Effector memory CD4-positive, alpha-beta T cell (primary cell): ENCODE measurements at regions not wholly inside any gene's neighbourhood (a gene's known extent, or its start where the extent isn't known, plus 50 kb on each side); places are given as distances from the start of the nearest gene placed in this dataset.

ENCODE experiments used
- DNase-seq, 3 donors: peaks; one replicate each; pipeline ENCODE4 v3.0.0-alpha.2; 2020
- H3K27ac ChIP-seq: 2 replicates; pipeline ENCODE4 v1.7.0; 2013; ENCODE audit warnings: mild to moderate bottlenecking, low read length, moderate library complexity; ENCODE audit not compliant: insufficient read depth, poor library complexity, severe bottlenecking
- H3K27me3 ChIP-seq: replicated peaks from 2 replicates; pipeline ENCODE4 v1.7.0; 2013; ENCODE audit warnings: mild to moderate bottlenecking, low read length; ENCODE audit not compliant: insufficient read depth, control insufficient read depth, poor library complexity, severe bottlenecking
- H3K36me3 ChIP-seq: 2 replicates; pipeline ENCODE4 v1.7.0; 2013; ENCODE audit warnings: mild to moderate bottlenecking, low read length, moderate library complexity; ENCODE audit not compliant: control insufficient read depth, insufficient read depth
- H3K4me1 ChIP-seq: 2 replicates; pipeline ENCODE4 v1.7.0; 2013; ENCODE audit warnings: low read length, mild to moderate bottlenecking; ENCODE audit not compliant: control insufficient read depth, insufficient read depth, poor library complexity, severe bottlenecking
- H3K4me3 ChIP-seq: 2 replicates; pipeline ENCODE4 v1.7.0; 2013; ENCODE audit warnings: low read length, low read depth, mild to moderate bottlenecking; ENCODE audit not compliant: insufficient read depth, poor library complexity, severe bottlenecking
- H3K9me3 ChIP-seq: 2 replicates; pipeline ENCODE4 v1.7.0; 2013; ENCODE audit warnings: mild to moderate bottlenecking, low read length, moderate library complexity; ENCODE audit not compliant: control insufficient read depth

DNA sequence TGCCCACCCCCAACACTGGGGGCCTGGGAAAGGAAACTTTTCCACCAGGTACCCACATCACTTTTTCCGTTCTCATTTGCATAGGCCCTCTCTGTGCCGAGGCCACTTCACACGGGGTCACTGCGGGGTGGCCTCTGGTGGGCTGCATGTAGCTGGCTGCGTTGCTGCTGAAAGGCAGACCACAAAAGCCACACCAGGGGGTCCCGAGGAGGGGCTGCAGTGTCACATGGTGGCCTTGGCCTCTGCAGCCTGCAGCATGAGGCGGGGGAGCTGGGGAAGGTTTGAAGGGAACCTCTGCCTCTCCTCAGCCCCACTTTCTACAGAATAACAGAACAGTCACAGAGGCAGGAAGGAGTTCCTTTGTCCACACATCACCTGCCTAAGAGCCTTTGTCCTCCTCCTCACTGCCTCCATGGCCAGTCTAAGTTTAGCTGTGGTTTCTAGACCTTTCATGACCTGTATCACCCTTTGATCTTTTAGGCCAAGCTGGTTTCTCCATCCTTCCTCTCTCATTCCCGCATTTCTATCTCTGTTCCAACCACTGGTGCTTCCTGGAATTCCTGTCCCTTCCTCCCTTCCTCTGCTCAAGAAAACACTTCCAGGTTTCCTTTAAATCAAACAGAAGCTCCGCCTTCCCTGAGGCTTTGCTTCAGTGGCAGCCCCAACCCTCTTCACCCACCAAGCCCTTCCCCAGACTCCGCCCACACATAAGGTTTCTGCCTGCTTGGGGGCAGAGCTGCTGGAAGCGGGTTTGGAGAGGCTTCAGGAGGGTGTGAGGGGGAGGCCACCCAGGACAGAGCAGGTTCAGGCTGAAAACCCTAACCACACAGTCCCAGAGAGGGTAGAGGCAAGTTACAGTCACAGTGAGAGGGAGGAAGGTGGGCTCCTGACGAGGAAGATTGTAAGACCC, 150.7 kb upstream of the TLE3 start:
- Histone ChIP-seq H3K9me3 (no peaks in the 10 kb centered on the region), H3K4me1 (no peaks in the 10 kb centered on the region), H3K27ac (no peak overlapping the region), H3K4me3 (no peak overlapping the region), H3K36me3 (no peaks in the 10 kb centered on the region), H3K27me3 (no peaks in the 10 kb centered on the region)
- DNase-seq = no peak

DNA sequence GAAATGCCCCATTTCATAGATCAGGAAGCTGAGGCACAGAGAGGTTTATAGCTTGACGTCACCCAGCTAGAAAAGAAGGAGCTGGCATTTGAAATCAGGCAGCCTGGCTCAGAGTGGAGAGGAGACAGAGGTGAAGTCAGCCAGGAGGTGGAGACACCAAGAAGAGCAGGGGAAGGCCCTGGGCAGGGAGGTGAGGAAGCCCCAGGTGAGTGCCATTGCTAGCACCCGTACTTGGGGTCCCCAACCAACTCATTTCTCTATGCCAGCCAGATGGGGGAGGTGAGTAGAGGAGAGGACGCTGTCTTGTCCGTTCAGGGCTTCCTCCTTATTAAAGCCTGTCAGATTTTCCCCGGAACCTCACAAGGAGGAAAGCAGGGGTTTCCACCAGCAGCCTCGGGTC, 149.6 kb upstream of the TLE3 start:
- no peak overlapping the region for H3K4me3 ChIP-seq
- DNase-seq = no peak
- no peaks in the 10 kb centered on the region for H3K4me1 ChIP-seq
- no peaks in the 10 kb centered on the region for H3K9me3 ChIP-seq
- H3K27ac ChIP-seq = no peak overlapping the region
- H3K27me3 ChIP-seq = no peaks in the 10 kb centered on the region
- no peaks in the 10 kb centered on the region for H3K36me3 ChIP-seq

DNA sequence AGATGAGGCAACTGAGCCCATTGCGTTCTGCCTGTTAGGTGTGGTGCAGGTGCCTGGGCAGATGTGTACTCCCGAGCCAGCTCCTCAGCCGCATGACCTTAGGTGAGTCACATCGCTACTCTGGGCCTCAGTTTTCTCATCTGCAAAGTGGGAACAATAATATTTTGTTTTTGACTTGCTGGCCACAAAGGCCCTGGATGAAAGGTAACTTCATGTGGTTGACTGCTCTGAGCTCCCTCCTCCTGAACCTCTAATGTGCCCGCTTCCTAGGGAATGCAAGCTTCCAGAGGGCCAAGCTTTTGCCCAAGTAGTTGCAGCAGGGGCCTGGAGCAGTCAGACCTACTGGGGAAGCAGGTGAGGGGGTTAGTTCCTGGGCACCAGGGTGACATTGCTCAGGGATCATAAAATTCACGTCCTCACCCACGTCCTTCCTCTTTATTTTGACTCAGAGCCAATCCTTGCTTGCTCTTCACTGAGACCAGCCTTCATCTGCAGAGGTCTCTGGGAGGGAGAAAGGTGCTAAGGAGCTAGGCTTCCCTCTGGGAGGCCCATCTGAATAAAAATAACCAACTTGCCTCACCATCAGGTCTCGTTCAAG, 149.0 kb upstream of the TLE3 start:
- Histone ChIP-seq H3K36me3 (no peaks in the 10 kb centered on the region), H3K4me3 (no peak overlapping the region), H3K27me3 (no peaks in the 10 kb centered on the region), H3K27ac (no peak overlapping the region), H3K9me3 (no peaks in the 10 kb centered on the region), H3K4me1 (no peaks in the 10 kb centered on the region)
- DNase-seq = no peak

DNA sequence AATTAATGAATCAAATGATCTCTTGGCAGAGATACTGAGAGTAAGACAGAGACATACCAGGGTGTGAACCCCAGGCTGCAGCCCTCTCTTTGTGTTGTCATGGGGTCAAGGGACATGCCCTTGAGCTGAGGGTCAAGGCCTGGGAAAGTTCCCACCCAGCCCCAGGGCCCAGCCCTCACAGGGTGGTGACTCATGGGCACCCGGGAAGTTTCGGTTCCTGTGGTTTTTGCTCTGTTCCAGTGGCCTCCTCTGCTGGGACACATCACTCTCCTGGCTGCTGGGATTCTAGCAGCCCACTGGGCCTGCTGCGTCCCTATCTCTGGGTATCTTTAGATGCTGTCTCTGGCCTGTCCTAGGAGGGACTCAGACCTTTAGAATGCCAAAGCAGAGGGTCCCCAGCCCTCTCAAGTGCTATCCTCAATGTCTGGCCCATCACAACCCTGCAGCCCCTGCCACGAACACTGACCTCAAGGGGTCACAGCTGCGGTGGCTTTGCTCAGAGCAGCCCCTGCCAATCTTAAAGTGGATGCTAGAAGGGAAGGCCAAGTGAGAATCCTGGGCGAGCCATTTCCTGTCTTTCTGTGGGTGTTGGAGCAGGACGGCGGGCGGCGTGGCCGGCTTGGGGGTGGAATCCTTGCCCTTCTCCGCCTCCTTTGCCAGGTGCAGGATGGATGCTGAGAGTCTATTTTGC, 148.4 kb upstream of the TLE3 start:
- DNase-seq = no peak

DNA sequence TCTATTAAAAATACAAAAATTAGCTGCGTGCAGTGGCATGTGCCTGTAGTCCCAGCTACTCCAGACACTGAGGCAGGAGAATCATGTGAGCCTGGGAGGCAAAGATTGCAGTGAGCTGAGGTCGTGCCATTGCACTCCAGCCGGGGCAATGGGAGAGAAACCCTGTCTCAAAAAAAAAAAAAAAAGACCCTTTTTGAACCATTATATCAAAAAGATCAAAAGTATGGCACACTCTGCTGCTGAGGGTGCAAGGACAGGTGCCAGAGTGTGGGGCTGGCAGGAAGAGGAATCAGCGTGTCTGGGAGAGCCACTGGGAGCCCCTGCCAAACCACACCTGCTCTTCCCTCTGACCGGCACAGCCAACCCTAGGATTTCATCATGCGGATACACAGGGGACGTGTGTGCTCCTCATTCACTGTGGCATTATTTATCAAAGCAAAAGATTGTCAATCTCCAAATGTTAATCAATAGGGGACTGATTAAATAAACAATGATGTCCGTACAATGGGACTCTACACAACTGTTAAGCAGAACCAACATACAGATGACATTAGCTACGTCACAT, 147.3 kb upstream of the TLE3 start:
- H3K27ac ChIP-seq = no peak overlapping the region
- no peaks in the 10 kb centered on the region for H3K27me3 ChIP-seq
- no peaks in the 10 kb centered on the region for H3K9me3 ChIP-seq
- H3K4me1 ChIP-seq = no peaks in the 10 kb centered on the region
- no peak overlapping the region for H3K4me3 ChIP-seq
- H3K36me3 ChIP-seq = no peaks in the 10 kb centered on the region
- DNase-seq = no peak

More for the DNA sequence above, 148.4 kb upstream of the TLE3 start:
- no peak overlapping the region for H3K27ac ChIP-seq
- no peaks in the 10 kb centered on the region for H3K4me1 ChIP-seq
- H3K27me3 ChIP-seq = no peaks in the 10 kb centered on the region
- H3K36me3 ChIP-seq = no peaks in the 10 kb centered on the region
- H3K4me3 ChIP-seq = no peak overlapping the region
- no peaks in the 10 kb centered on the region for H3K9me3 ChIP-seq

DNA sequence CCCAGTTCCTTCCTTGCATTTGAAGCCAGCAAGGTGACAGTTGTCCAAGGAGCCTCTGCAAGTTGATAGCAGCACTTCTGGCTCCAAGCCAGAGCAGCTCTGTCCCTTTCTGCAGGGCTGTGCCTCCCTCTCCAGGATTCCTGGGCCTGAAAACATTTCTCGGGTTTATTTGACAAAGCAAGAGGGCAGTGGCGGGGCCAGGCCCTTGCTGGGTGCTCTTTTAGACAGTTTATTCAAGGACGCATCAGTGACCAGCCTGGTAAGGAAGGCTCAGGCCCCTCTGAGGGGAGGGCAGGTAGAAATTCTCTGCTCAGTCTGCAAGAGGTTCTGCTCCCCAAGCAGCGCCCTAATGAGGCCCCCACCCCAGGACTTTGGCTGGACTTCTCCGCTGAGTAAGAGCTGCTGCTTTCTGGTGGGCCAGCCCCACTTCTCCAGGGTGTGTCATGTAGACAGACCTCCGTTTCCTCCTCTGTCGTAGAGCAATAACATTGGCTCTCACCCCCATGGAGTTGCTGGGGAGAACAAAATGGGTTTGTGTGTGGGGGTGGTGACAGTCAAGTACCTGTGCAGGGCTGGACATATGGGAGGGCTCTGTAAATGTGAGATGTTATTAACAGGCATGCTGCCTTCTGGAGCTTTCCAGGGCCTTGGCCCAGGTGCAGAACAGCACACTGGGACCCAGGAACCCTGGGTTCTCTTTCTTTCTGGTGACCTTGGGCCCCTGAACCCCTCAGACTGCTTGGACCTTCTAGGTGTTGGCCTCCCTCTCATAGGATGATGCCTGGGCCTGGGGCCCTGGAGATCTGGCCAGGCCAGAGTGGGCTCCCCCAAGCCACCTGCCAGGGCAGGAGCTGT, 146.2 kb upstream of the TLE3 start:
- no peak for DNase-seq
- no peaks in the 10 kb centered on the region for H3K27me3 ChIP-seq
- no peak overlapping the region for H3K27ac ChIP-seq
- H3K36me3 ChIP-seq = no peaks in the 10 kb centered on the region
- no peaks in the 10 kb centered on the region for H3K4me1 ChIP-seq
- no peaks in the 10 kb centered on the region for H3K9me3 ChIP-seq
- H3K4me3 ChIP-seq = no peak overlapping the region

DNA sequence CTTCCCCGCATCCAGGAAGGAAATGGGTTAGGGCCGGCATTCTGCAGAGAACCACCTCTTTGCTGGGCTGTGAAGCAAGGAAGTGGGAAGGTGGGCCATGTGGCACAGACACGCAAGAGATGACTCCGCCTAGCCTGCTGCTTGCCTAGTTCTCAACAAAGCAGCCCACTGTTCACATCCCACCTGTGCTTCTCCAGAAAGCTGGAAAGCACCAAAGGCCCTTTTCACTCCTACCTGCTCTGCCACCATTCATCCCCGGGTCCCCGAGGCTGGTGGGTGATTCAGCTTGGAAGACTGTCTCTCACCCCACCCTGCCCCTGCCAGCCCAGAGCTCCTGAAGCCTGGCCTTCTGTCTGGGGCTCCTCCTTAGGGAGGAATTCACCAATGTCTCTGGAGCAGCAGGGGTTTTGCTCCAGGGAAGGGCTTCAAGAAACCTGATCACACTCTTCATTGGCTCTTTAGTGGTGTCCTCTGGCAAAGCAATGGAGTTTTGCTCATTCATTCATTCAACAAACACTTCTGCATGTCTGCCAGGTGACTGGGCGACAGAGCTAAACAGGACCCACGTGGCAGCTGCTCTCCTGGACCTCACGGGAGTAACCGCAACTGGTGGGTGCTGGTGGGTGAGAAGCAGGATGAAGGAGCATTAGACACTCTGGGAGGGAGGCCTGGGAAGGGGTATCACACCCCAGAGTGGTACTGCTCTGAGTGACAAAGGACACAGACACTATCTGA, 145.4 kb upstream of the TLE3 start:
- H3K4me1 ChIP-seq = no peaks in the 10 kb centered on the region
- no peak for DNase-seq
- no peaks in the 10 kb centered on the region for H3K27me3 ChIP-seq
- no peaks in the 10 kb centered on the region for H3K9me3 ChIP-seq
- no peak overlapping the region for H3K27ac ChIP-seq
- no peaks in the 10 kb centered on the region for H3K36me3 ChIP-seq
- no peak overlapping the region for H3K4me3 ChIP-seq

DNA sequence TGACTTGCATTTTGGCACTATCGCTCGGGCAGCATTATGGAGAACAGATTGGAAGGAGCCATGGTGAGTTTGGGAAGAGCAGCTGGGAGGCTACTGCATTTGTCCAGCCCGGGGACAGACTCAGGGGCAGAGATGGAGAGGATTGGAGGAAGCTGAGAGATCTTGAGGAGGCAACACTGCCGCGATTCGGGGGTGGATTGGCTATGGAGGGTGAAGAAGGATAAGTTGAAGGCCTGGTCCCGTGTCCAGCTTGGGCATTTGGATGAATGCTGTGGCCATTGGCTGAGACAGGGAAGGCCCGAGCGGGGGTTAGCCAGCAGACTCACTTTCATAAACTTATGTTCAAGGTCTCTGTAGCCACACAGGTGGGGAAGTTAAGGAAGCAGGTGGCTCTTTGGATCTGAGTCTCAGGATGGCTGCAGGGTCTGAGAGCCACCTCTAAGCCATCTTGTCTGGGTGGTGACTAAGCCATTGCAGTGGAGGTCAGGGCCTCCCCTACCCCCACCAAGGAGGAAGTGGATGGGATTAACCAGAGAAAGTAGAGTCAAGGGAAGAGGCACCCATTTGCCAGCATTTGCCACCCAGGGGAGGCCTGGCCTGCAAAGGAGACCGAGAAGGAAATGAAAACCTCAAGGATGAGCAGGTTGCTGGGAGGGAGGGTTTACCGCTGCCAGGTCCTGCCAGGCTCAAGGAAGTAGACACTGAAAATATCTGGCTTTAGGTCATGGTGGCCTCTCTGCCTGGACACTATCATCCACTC, 144.0 kb upstream of the TLE3 start:
- DNase-seq = no peak
- Histone ChIP-seq H3K4me1 (no peaks in the 10 kb centered on the region), H3K27ac (no peak overlapping the region), H3K36me3 (no peaks in the 10 kb centered on the region), H3K9me3 (no peaks in the 10 kb centered on the region), H3K27me3 (no peaks in the 10 kb centered on the region), H3K4me3 (no peak overlapping the region)
